ENCODE measurements at regions not wholly inside any gene's neighbourhood (a gene's known extent, or its start where the extent isn't known, plus 50 kb on each side); places are given as distances from the start of the nearest gene placed in this dataset.

- TF ChIP-seq CTCF (IDR thresholded peaks at IDR 0.05) = no peak
- TF ChIP-seq EZH2 (IDR thresholded peaks at IDR 0.05; ENCODE audit: borderline replicate concordance, insufficient read depth, low read depth, low read length, poor library complexity, severe bottlenecking) = no peak
Measured at GRCh38 chr1:105137543-105138457, 1388.1 kb downstream of the AMY1C start.
